Endothelial cell of umbilical vein (primary cell): ENCODE measurements at regions not wholly inside any gene's neighbourhood (a gene's known extent, or its start where the extent isn't known, plus 50 kb on each side); places are given as distances from the start of the nearest gene placed in this dataset.

ENCODE experiments used
- EZH2 ChIP-seq: IDR thresholded peaks from 2 replicates; pipeline ENCODE4 v1.6.1; 2012; ENCODE audit warnings: borderline replicate concordance, low read depth, mild to moderate bottlenecking, moderate library complexity, low read length, inconsistent platforms; ENCODE audit not compliant: severe bottlenecking
- GATA2 ChIP-seq: IDR thresholded peaks from 2 replicates; pipeline ENCODE4 v1.7.0; 2011; ENCODE audit warnings: low read depth, mild to moderate bottlenecking, moderate library complexity, mixed read lengths, low read length; ENCODE audit not compliant: insufficient read length, insufficient read depth
- POLR2A ChIP-seq: IDR thresholded peaks from 2 replicates; pipeline ENCODE4 v1.6.1; 2012; ENCODE audit warnings: low read depth, mild to moderate bottlenecking, control low read depth, low read length
- POLR2AphosphoS5 ChIP-seq: IDR thresholded peaks from 2 replicates; pipeline ENCODE4 v1.6.1; 2012; ENCODE audit warnings: low read depth, mild to moderate bottlenecking, control low read depth, low read length, moderate library complexity; ENCODE audit not compliant: insufficient read depth
- TF ChIP-seq, protein P1 (sequence below), 2 donors: IDR thresholded peaks; 1 replicate in 1 of 2; 2 replicates in 1 of 2; pipeline ENCODE4 v1.5.1; 2011; ENCODE audit warnings: low read length in 2 of 2, mild to moderate bottlenecking in 2 of 2, moderate library complexity in 2 of 2, control low read depth in 1 of 2, inconsistent platforms in 1 of 2, low read depth in 1 of 2; ENCODE audit not compliant: insufficient read depth in 1 of 2; ENCODE audit errors: extremely low read depth in 1 of 2

DNA sequence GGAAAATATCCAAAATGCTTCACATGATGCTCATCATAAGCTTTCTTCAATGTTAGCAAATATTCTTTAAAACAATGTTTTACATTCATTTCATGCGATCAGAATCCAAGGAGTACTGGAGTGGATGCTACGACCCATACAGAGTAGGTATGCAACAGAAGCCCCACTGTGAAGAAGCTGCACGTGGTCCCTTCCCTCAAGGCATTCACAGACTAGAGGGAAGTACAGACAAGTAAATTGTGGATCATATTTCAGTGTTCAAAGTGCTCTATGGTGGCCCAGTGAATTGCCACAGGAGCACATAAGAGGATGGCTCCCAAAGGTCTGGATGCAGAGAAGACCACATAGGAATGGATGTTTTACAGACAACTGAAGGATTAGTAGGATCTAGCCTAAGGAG is 789.9 kb downstream of the IGSF11 start:
- TF ChIP-seq POLR2A (no peak), POLR2AphosphoS5 (no peak), EZH2 (no peak), GATA2 (no peak)
- TF ChIP-seq, protein P1, sequence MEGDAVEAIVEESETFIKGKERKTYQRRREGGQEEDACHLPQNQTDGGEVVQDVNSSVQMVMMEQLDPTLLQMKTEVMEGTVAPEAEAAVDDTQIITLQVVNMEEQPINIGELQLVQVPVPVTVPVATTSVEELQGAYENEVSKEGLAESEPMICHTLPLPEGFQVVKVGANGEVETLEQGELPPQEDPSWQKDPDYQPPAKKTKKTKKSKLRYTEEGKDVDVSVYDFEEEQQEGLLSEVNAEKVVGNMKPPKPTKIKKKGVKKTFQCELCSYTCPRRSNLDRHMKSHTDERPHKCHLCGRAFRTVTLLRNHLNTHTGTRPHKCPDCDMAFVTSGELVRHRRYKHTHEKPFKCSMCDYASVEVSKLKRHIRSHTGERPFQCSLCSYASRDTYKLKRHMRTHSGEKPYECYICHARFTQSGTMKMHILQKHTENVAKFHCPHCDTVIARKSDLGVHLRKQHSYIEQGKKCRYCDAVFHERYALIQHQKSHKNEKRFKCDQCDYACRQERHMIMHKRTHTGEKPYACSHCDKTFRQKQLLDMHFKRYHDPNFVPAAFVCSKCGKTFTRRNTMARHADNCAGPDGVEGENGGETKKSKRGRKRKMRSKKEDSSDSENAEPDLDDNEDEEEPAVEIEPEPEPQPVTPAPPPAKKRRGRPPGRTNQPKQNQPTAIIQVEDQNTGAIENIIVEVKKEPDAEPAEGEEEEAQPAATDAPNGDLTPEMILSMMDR (IDR thresholded peaks at IDR 0.05; ENCODE audit: extremely low read depth in 1 of 2, insufficient read depth in 1 of 2, low read depth in 1 of 2, low read length in 2 of 2): no peak
